ENCODE measurements at regions not wholly inside any gene's neighbourhood (a gene's known extent, or its start where the extent isn't known, plus 50 kb on each side); places are given as distances from the start of the nearest gene placed in this dataset.
"Not testable (repeated sequence)": the region's sequence is repeated elsewhere in the genome, so short reads cannot be mapped to it uniquely, and the experiment has no call there.

DNA sequence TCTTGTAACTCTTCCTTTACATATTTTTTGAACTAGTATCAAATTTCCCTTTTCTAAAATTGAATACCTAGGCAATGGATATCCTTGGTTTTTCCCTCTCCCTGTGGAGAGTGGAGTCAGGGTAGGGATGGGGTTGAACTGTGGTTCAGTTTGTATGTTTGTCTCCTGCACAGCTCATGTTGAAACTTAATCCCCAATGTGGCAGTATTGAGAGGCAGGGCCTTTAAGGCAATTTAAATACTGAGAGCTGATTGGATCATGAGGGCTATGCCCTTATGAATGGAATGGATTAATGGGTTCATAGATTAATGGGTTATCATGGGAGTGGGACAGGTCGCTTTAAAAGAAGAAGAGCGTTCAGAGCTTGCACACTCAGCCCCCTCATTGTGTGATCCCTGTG, 127.2 kb upstream of the RGS6 start:
- no peak for ATAC-seq (ENCODE audit: insufficient read depth, low FRiP score)
- Histone ChIP-seq H3K9me3 (ENCODE audit: control insufficient read depth in 4 of 4, insufficient read depth in 3 of 4, low read length in 3 of 4) (no peaks in the 10 kb centered on the region), H3K4me1 (ENCODE audit: control insufficient read depth in 5 of 5, insufficient read depth in 5 of 5, low read length in 5 of 5) (peaks cover 0 to 5% (median 3%) of the 10 kb centered on the region in 5 donors), H3K36me3 (ENCODE audit: control insufficient read depth in 4 of 4, insufficient read depth in 4 of 4, low read length in 4 of 4) (no peaks in the 10 kb centered on the region), H3K4me3 (no peak overlapping the region), H3K27ac (ENCODE audit: low read depth in 1 of 2, low read length in 1 of 2) (no peak overlapping the region), H3K27me3 (ENCODE audit: control insufficient read depth in 3 of 3, insufficient read depth in 3 of 3, low read length in 2 of 3) (no peaks in the 10 kb centered on the region), H3K9ac (ENCODE audit: insufficient read depth in 1 of 2, low read length in 2 of 2) (no peak overlapping the region)
- no peak for DNase-seq
- 91 to 100% methylated on average over 2 of the region's 2 CpGs for WGBS, 2 donors
- TF ChIP-seq, protein P1, sequence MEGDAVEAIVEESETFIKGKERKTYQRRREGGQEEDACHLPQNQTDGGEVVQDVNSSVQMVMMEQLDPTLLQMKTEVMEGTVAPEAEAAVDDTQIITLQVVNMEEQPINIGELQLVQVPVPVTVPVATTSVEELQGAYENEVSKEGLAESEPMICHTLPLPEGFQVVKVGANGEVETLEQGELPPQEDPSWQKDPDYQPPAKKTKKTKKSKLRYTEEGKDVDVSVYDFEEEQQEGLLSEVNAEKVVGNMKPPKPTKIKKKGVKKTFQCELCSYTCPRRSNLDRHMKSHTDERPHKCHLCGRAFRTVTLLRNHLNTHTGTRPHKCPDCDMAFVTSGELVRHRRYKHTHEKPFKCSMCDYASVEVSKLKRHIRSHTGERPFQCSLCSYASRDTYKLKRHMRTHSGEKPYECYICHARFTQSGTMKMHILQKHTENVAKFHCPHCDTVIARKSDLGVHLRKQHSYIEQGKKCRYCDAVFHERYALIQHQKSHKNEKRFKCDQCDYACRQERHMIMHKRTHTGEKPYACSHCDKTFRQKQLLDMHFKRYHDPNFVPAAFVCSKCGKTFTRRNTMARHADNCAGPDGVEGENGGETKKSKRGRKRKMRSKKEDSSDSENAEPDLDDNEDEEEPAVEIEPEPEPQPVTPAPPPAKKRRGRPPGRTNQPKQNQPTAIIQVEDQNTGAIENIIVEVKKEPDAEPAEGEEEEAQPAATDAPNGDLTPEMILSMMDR (IDR thresholded peaks at IDR 0.05; ENCODE audit: control extremely low read depth, extremely low read depth): no peak

DNA sequence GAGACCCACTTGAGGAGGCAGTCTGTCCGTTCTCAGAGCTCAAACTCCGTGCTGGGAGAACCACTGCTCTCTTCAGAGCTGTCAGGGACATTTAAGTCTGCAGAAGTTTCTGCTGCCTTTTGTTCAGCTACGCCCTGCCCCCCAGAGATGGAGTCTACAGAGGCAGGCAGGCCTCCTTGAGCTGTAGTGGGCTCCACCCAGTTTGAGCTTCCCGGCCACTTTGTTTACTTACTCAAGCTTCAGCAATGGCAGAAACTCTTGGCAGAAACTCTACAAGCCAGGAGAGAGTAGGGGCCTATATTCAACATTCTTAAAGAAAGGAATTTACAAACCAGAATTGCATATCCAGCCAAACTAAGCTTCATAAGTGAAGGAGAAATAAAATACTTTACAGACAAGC, 125.2 kb upstream of the RGS6 start:
- H3K9me3 ChIP-seq (ENCODE audit: control insufficient read depth in 4 of 4, insufficient read depth in 3 of 4, low read length in 3 of 4); H3K4me3 ChIP-seq; H3K4me1 ChIP-seq (ENCODE audit: control insufficient read depth in 5 of 5, insufficient read depth in 5 of 5, low read length in 5 of 5); H3K27me3 ChIP-seq (ENCODE audit: control insufficient read depth in 3 of 3, insufficient read depth in 3 of 3, low read length in 2 of 3); H3K27ac ChIP-seq (ENCODE audit: low read depth in 1 of 2, low read length in 1 of 2); H3K36me3 ChIP-seq (ENCODE audit: control insufficient read depth in 4 of 4, insufficient read depth in 4 of 4, low read length in 4 of 4); H3K9ac ChIP-seq (ENCODE audit: insufficient read depth in 1 of 2, low read length in 2 of 2); ATAC-seq (ENCODE audit: insufficient read depth, low FRiP score): not testable (repeated sequence)
- DNase-seq: peak; percentile 31 to 63 (median 44)
- WGBS, 2 donors: 44 to 77% methylated on average over 4 of the region's 4 CpGs

DNA sequence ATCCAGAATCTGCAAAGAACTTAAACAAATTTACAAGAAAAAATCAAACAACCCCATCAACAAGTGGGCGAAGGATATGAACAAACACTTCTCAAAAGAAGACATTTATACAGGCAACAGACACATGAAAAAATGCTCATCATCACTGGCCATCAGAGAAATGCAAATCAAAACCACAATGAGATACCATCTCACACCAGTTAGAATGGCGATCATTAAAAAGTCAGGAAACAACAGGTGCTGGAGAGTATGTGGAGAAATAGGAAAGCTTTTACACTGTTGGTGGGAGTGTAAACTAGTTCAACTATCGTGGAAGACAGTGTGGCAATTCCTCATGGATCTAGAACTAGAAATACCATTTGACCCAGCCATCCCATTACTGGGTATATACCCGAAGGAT, 121.4 kb upstream of the RGS6 start:
- not testable (repeated sequence) for H3K4me1 ChIP-seq (ENCODE audit: control insufficient read depth in 5 of 5, insufficient read depth in 5 of 5, low read length in 5 of 5); DNase-seq; H3K9ac ChIP-seq (ENCODE audit: insufficient read depth in 1 of 2, low read length in 2 of 2); H3K27ac ChIP-seq (ENCODE audit: low read depth in 1 of 2, low read length in 1 of 2); H3K4me3 ChIP-seq; H3K27me3 ChIP-seq (ENCODE audit: control insufficient read depth in 3 of 3, insufficient read depth in 3 of 3, low read length in 2 of 3); H3K9me3 ChIP-seq (ENCODE audit: control insufficient read depth in 4 of 4, insufficient read depth in 3 of 4, low read length in 3 of 4); H3K36me3 ChIP-seq (ENCODE audit: control insufficient read depth in 4 of 4, insufficient read depth in 4 of 4, low read length in 4 of 4); ATAC-seq (ENCODE audit: insufficient read depth, low FRiP score)
- WGBS, 2 donors: 92 to 97% methylated on average over 4 of the region's 4 CpGs

DNA sequence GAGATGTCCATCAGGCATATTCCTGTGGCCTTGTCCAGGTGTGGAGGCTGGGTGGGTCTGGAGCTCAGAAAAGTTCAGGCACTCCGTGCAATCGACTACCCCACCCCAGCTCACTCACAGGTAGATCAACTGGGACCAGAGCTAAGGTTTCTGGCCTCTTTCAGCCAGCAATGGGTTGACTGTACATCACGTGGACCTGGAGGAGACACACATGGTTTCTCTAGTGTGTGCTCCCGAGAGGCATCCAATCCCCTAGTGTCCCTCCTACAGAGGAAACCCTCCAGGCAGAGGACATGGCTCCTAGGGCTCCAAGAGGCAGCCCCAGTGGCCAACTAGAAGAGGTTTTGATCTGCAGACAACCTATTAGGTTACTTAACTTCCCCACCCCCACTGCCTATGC, 119.5 kb upstream of the RGS6 start:
- H3K4me1 ChIP-seq (ENCODE audit: control insufficient read depth in 5 of 5, insufficient read depth in 5 of 5, low read length in 5 of 5): no peaks in the 10 kb centered on the region
- H3K9me3 ChIP-seq (ENCODE audit: control insufficient read depth in 4 of 4, insufficient read depth in 3 of 4, low read length in 3 of 4): no peaks in the 10 kb centered on the region
- no peak overlapping the region for H3K9ac ChIP-seq (ENCODE audit: insufficient read depth in 1 of 2, low read length in 2 of 2)
- DNase-seq (no peak), ATAC-seq (ENCODE audit: insufficient read depth, low FRiP score) (no peak)
- no peaks in the 10 kb centered on the region for H3K36me3 ChIP-seq (ENCODE audit: control insufficient read depth in 4 of 4, insufficient read depth in 4 of 4, low read length in 4 of 4)
- H3K27ac ChIP-seq (ENCODE audit: low read depth in 1 of 2, low read length in 1 of 2): no peak overlapping the region
- WGBS, 2 donors: 93 to 96% methylated on average over 4 of the region's 4 CpGs
- H3K27me3 ChIP-seq (ENCODE audit: control insufficient read depth in 3 of 3, insufficient read depth in 3 of 3, low read length in 2 of 3): no peaks in the 10 kb centered on the region
- TF ChIP-seq, protein P1 (IDR thresholded peaks at IDR 0.05; ENCODE audit: control extremely low read depth, extremely low read depth): no peak
- H3K4me3 ChIP-seq: no peak overlapping the region

DNA sequence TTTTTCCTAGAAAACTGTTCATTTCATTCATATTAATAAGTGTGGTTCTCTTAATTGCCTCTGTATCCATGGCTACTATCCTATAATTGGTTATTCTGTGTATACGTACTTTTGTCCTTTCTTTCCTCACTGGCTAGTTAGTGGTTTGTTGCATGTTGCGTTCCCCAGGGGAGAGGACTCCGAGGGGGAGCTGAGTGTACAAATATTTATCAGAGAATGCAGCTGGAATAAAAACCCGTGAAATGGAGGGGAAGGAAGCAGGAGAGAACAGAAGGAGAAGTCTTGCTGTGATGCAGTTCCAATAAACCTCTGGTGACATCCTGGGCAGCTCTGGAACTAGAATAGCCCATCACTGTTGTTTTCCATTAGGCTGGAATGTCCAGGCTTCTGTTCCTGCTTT, 117.1 kb upstream of the RGS6 start:
- no peaks in the 10 kb centered on the region for H3K36me3 ChIP-seq (ENCODE audit: control insufficient read depth in 4 of 4, insufficient read depth in 4 of 4, low read length in 4 of 4)
- WGBS, 2 donors: 28 to 36% methylated on average over 4 of the region's 4 CpGs
- no peaks in the 10 kb centered on the region for H3K9me3 ChIP-seq (ENCODE audit: control insufficient read depth in 4 of 4, insufficient read depth in 3 of 4, low read length in 3 of 4)
- no peak overlapping the region for H3K4me3 ChIP-seq
- H3K4me1 ChIP-seq (ENCODE audit: control insufficient read depth in 5 of 5, insufficient read depth in 5 of 5, low read length in 5 of 5): no peaks in the 10 kb centered on the region
- H3K9ac ChIP-seq (ENCODE audit: insufficient read depth in 1 of 2, low read length in 2 of 2): no peak overlapping the region
- ATAC-seq (ENCODE audit: insufficient read depth, low FRiP score): no peak
- DNase-seq: no peak
- TF ChIP-seq, protein P1 (IDR thresholded peaks at IDR 0.05; ENCODE audit: control extremely low read depth, extremely low read depth): no peak
- no peak overlapping the region for H3K27ac ChIP-seq (ENCODE audit: low read depth in 1 of 2, low read length in 1 of 2)
- no peaks in the 10 kb centered on the region for H3K27me3 ChIP-seq (ENCODE audit: control insufficient read depth in 3 of 3, insufficient read depth in 3 of 3, low read length in 2 of 3)

Data from lung (tissue), 11 donors.